A204.1 (cell line): ENCODE measurements at regions not wholly inside any gene's neighbourhood (a gene's known extent, or its start where the extent isn't known, plus 50 kb on each side); places are given as distances from the start of the nearest gene placed in this dataset.
A peak's percentile ranks its signal among the peaks of the same experiment; 100 is the strongest.
"Not testable (repeated sequence)": the region's sequence is repeated elsewhere in the genome, so short reads cannot be mapped to it uniquely, and the experiment has no call there.

ENCODE experiments used
- FAIRE-seq: peaks from 2 replicates; lab custom pipeline; 2012; peaks lifted over from hg19 to GRCh38; lab: Jason Lieb, UNC

- FAIRE-seq: no peak
Measured at GRCh38 chr13:64538711-64539110, 2691.4 kb downstream of the PCDH9 start.

- no peak for FAIRE-seq
Measured at GRCh38 chr13:64534302-64534701, 2695.8 kb downstream of the PCDH9 start.

- no peak for FAIRE-seq
Measured at GRCh38 chr13:64531400-64531799, 2698.7 kb downstream of the PCDH9 start.

- FAIRE-seq: no peak
Measured at GRCh38 chr13:64529874-64530485, 2700.2 kb downstream of the PCDH9 start.

GRCh38 chr13:64528838-64529237, 2701.3 kb downstream of the PCDH9 start:
- no peak for FAIRE-seq

- FAIRE-seq: no peak
Measured at GRCh38 chr13:64527561-64527960, 2702.6 kb downstream of the PCDH9 start.

GRCh38 chr13:64525687-64526086, 2704.4 kb downstream of the PCDH9 start:
- no peak for FAIRE-seq

- no peak for FAIRE-seq
Measured at GRCh38 chr13:64510747-64511146, 2719.4 kb downstream of the PCDH9 start.

- no peak for FAIRE-seq
Measured at GRCh38 chr13:64506246-64506645, 2723.9 kb downstream of the PCDH9 start.

GRCh38 chr13:64505336-64505910, 2724.7 kb downstream of the PCDH9 start:
- FAIRE-seq: no peak

- no peak for FAIRE-seq
Measured at GRCh38 chr13:64488731-64489130, 2741.4 kb downstream of the PCDH9 start.

GRCh38 chr13:64482373-64482772, 2747.8 kb downstream of the PCDH9 start:
- FAIRE-seq: no peak

GRCh38 chr13:64480672-64481071, 2749.5 kb downstream of the PCDH9 start:
- no peak for FAIRE-seq

GRCh38 chr13:64480211-64480610, 2749.9 kb downstream of the PCDH9 start:
- FAIRE-seq: no peak

- FAIRE-seq: no peak
Measured at GRCh38 chr13:64477146-64477545, 2753.0 kb downstream of the PCDH9 start.

- FAIRE-seq: not testable (repeated sequence)
Measured at GRCh38 chr13:64476041-64476568, 2754.0 kb downstream of the PCDH9 start.

GRCh38 chr13:64471916-64472315, 2758.2 kb downstream of the PCDH9 start:
- FAIRE-seq: peak; percentile 93

GRCh38 chr13:64470751-64471150, 2759.4 kb downstream of the PCDH9 start:
- FAIRE-seq: no peak

GRCh38 chr13:64459778-64460177, 2770.4 kb downstream of the PCDH9 start:
- no peak for FAIRE-seq

GRCh38 chr13:64457976-64458375, 2772.2 kb downstream of the PCDH9 start:
- no peak for FAIRE-seq

GRCh38 chr13:64455124-64455523, 2775.0 kb downstream of the PCDH9 start:
- no peak for FAIRE-seq

GRCh38 chr13:64453831-64454230, 2776.3 kb downstream of the PCDH9 start:
- no peak for FAIRE-seq

- FAIRE-seq: no peak
Measured at GRCh38 chr13:64446372-64446771, 2783.8 kb downstream of the PCDH9 start.

- no peak for FAIRE-seq
Measured at GRCh38 chr13:64441740-64442139, 2788.4 kb downstream of the PCDH9 start.
